ENCODE measurements at regions not wholly inside any gene's neighbourhood (a gene's known extent, or its start where the extent isn't known, plus 50 kb on each side); places are given as distances from the start of the nearest gene placed in this dataset.

GRCh38 chr2:104746299-104746698, 107.6 kb upstream of the POU3F3 start:
- Histone ChIP-seq H3K27me3 (ENCODE audit: control insufficient read depth in 3 of 3, insufficient read depth in 3 of 3, low read length in 3 of 3) (peaks cover 6 to 28% (median 13%) of the 10 kb centered on the region in 3 donors), H3K36me3 (ENCODE audit: control insufficient read depth in 3 of 3, insufficient read depth in 3 of 3, low read length in 3 of 3) (no peaks in the 10 kb centered on the region), H3K9ac (ENCODE audit: low read depth in 1 of 3, low read length in 3 of 3) (no peak overlapping the region), H3K4me3 (ENCODE audit: low read length in 3 of 3) (no peak overlapping the region), H3K4me1 (ENCODE audit: control insufficient read depth in 3 of 3, insufficient read depth in 3 of 3, low read length in 3 of 3) (no peaks in the 10 kb centered on the region), H3K9me3 (ENCODE audit: control insufficient read depth in 3 of 3, low read length in 3 of 3) (no peaks in the 10 kb centered on the region), H3K27ac (ENCODE audit: low read depth, low read length) (no peak overlapping the region)

- H3K4me1 ChIP-seq (ENCODE audit: control insufficient read depth in 3 of 3, insufficient read depth in 3 of 3, low read length in 3 of 3) = no peaks in the 10 kb centered on the region
- peaks cover 6 to 28% (median 13%) of the 10 kb centered on the region in 3 donors for H3K27me3 ChIP-seq (ENCODE audit: control insufficient read depth in 3 of 3, insufficient read depth in 3 of 3, low read length in 3 of 3)
- H3K4me3 ChIP-seq (ENCODE audit: low read length in 3 of 3) = no peak overlapping the region
- H3K9me3 ChIP-seq (ENCODE audit: control insufficient read depth in 3 of 3, low read length in 3 of 3) = no peaks in the 10 kb centered on the region
- no peak overlapping the region for H3K27ac ChIP-seq (ENCODE audit: low read depth, low read length)
- no peaks in the 10 kb centered on the region for H3K36me3 ChIP-seq (ENCODE audit: control insufficient read depth in 3 of 3, insufficient read depth in 3 of 3, low read length in 3 of 3)
- no peak overlapping the region for H3K9ac ChIP-seq (ENCODE audit: low read depth in 1 of 3, low read length in 3 of 3)
These were observed 107.1 kb upstream of the POU3F3 start for GRCh38 chr2:104746858-104747257.

GRCh38 chr2:104749856-104750460, 104.0 kb upstream of the POU3F3 start:
- Histone ChIP-seq H3K27ac (ENCODE audit: low read depth, low read length) (no peak overlapping the region), H3K36me3 (ENCODE audit: control insufficient read depth in 3 of 3, insufficient read depth in 3 of 3, low read length in 3 of 3) (no peaks in the 10 kb centered on the region), H3K9me3 (ENCODE audit: control insufficient read depth in 3 of 3, low read length in 3 of 3) (no peaks in the 10 kb centered on the region), H3K27me3 (ENCODE audit: control insufficient read depth in 3 of 3, insufficient read depth in 3 of 3, low read length in 3 of 3) (peaks cover 6 to 23% (median 16%) of the 10 kb centered on the region in 3 donors), H3K4me1 (ENCODE audit: control insufficient read depth in 3 of 3, insufficient read depth in 3 of 3, low read length in 3 of 3) (peaks cover 0 to 3% (median 0%) of the 10 kb centered on the region in 3 donors), H3K4me3 (ENCODE audit: low read length in 3 of 3) (no peak overlapping the region), H3K9ac (ENCODE audit: low read depth in 1 of 3, low read length in 3 of 3) (no peak overlapping the region)

- H3K36me3 ChIP-seq (ENCODE audit: control insufficient read depth in 3 of 3, insufficient read depth in 3 of 3, low read length in 3 of 3) = no peaks in the 10 kb centered on the region
- H3K9me3 ChIP-seq (ENCODE audit: control insufficient read depth in 3 of 3, low read length in 3 of 3) = no peaks in the 10 kb centered on the region
- H3K9ac ChIP-seq (ENCODE audit: low read depth in 1 of 3, low read length in 3 of 3) = no peak overlapping the region
- no peak overlapping the region for H3K4me3 ChIP-seq (ENCODE audit: low read length in 3 of 3)
- H3K4me1 ChIP-seq (ENCODE audit: control insufficient read depth in 3 of 3, insufficient read depth in 3 of 3, low read length in 3 of 3) = peaks cover 0 to 8% (median 0%) of the 10 kb centered on the region in 3 donors
- H3K27me3 ChIP-seq (ENCODE audit: control insufficient read depth in 3 of 3, insufficient read depth in 3 of 3, low read length in 3 of 3) = peaks cover 0 to 15% (median 4%) of the 10 kb centered on the region in 3 donors
- no peak overlapping the region for H3K27ac ChIP-seq (ENCODE audit: low read depth, low read length)
These were observed 101.4 kb upstream of the POU3F3 start for GRCh38 chr2:104752504-104752903.

- no peak overlapping the region for H3K27ac ChIP-seq (ENCODE audit: low read depth, low read length)
- no peaks in the 10 kb centered on the region for H3K9me3 ChIP-seq (ENCODE audit: control insufficient read depth in 3 of 3, low read length in 3 of 3)
- no peaks in the 10 kb centered on the region for H3K36me3 ChIP-seq (ENCODE audit: control insufficient read depth in 3 of 3, insufficient read depth in 3 of 3, low read length in 3 of 3)
- H3K4me3 ChIP-seq (ENCODE audit: low read length in 3 of 3) = peak overlapping the region in 2 of 3 donors; percentile 35 to 40
- H3K9ac ChIP-seq (ENCODE audit: low read depth in 1 of 3, low read length in 3 of 3) = peak overlapping the region in 1 of 3 donors; percentile 57
- peaks cover 0 to 8% (median 0%) of the 10 kb centered on the region in 3 donors for H3K4me1 ChIP-seq (ENCODE audit: control insufficient read depth in 3 of 3, insufficient read depth in 3 of 3, low read length in 3 of 3)
- peaks cover 0 to 9% (median 4%) of the 10 kb centered on the region in 3 donors for H3K27me3 ChIP-seq (ENCODE audit: control insufficient read depth in 3 of 3, insufficient read depth in 3 of 3, low read length in 3 of 3)
These were observed 98.7 kb upstream of the POU3F3 start for GRCh38 chr2:104755026-104755878.

- Histone ChIP-seq H3K9me3 (ENCODE audit: control insufficient read depth in 3 of 3, low read length in 3 of 3) (no peaks in the 10 kb centered on the region), H3K36me3 (ENCODE audit: control insufficient read depth in 3 of 3, insufficient read depth in 3 of 3, low read length in 3 of 3) (no peaks in the 10 kb centered on the region), H3K27me3 (ENCODE audit: control insufficient read depth in 3 of 3, insufficient read depth in 3 of 3, low read length in 3 of 3) (peaks cover 0 to 9% (median 4%) of the 10 kb centered on the region in 3 donors), H3K27ac (ENCODE audit: low read depth, low read length) (no peak overlapping the region), H3K4me1 (ENCODE audit: control insufficient read depth in 3 of 3, insufficient read depth in 3 of 3, low read length in 3 of 3) (peaks cover 0 to 8% (median 0%) of the 10 kb centered on the region in 3 donors), H3K9ac (ENCODE audit: low read depth in 1 of 3, low read length in 3 of 3) (no peak overlapping the region), H3K4me3 (ENCODE audit: low read length in 3 of 3) (no peak overlapping the region)
These were observed 97.8 kb upstream of the POU3F3 start for GRCh38 chr2:104756118-104756517.

- Histone ChIP-seq H3K4me1 (ENCODE audit: control insufficient read depth in 3 of 3, insufficient read depth in 3 of 3, low read length in 3 of 3) (peaks cover 0 to 8% (median 0%) of the 10 kb centered on the region in 3 donors), H3K27me3 (ENCODE audit: control insufficient read depth in 3 of 3, insufficient read depth in 3 of 3, low read length in 3 of 3) (peaks cover 0 to 9% (median 4%) of the 10 kb centered on the region in 3 donors), H3K4me3 (ENCODE audit: low read length in 3 of 3) (no peak overlapping the region)
These were observed 96.9 kb upstream of the POU3F3 start for GRCh38 chr2:104757056-104757455.

GRCh38 chr2:104758199-104758620, 95.7 kb upstream of the POU3F3 start:
- Histone ChIP-seq H3K27ac (ENCODE audit: low read depth, low read length) (no peak overlapping the region), H3K27me3 (ENCODE audit: control insufficient read depth in 3 of 3, insufficient read depth in 3 of 3, low read length in 3 of 3) (peaks cover 0 to 9% (median 4%) of the 10 kb centered on the region in 3 donors), H3K9me3 (ENCODE audit: control insufficient read depth in 3 of 3, low read length in 3 of 3) (no peaks in the 10 kb centered on the region)

More at GRCh38 chr2:104757056-104757455, 96.9 kb upstream of the POU3F3 start:
- Histone ChIP-seq H3K9me3 (ENCODE audit: control insufficient read depth in 3 of 3, low read length in 3 of 3) (no peaks in the 10 kb centered on the region), H3K9ac (ENCODE audit: low read depth in 1 of 3, low read length in 3 of 3) (no peak overlapping the region), H3K36me3 (ENCODE audit: control insufficient read depth in 3 of 3, insufficient read depth in 3 of 3, low read length in 3 of 3) (no peaks in the 10 kb centered on the region), H3K27ac (ENCODE audit: low read depth, low read length) (no peak overlapping the region)

GRCh38 chr2:104762031-104762430, 91.9 kb upstream of the POU3F3 start:
- H3K4me1 ChIP-seq (ENCODE audit: control insufficient read depth in 3 of 3, insufficient read depth in 3 of 3, low read length in 3 of 3) = no peaks in the 10 kb centered on the region
- no peak overlapping the region for H3K4me3 ChIP-seq (ENCODE audit: low read length in 3 of 3)
- no peaks in the 10 kb centered on the region for H3K9me3 ChIP-seq (ENCODE audit: control insufficient read depth in 3 of 3, low read length in 3 of 3)
- H3K27me3 ChIP-seq (ENCODE audit: control insufficient read depth in 3 of 3, insufficient read depth in 3 of 3, low read length in 3 of 3) = peaks cover 0 to 8% (median 0%) of the 10 kb centered on the region in 3 donors
- H3K27ac ChIP-seq (ENCODE audit: low read depth, low read length) = no peak overlapping the region
- H3K9ac ChIP-seq (ENCODE audit: low read depth in 1 of 3, low read length in 3 of 3) = no peak overlapping the region
- no peaks in the 10 kb centered on the region for H3K36me3 ChIP-seq (ENCODE audit: control insufficient read depth in 3 of 3, insufficient read depth in 3 of 3, low read length in 3 of 3)

More at GRCh38 chr2:104758199-104758620, 95.7 kb upstream of the POU3F3 start:
- Histone ChIP-seq H3K9ac (ENCODE audit: low read depth in 1 of 3, low read length in 3 of 3) (no peak overlapping the region), H3K4me3 (ENCODE audit: low read length in 3 of 3) (no peak overlapping the region), H3K4me1 (ENCODE audit: control insufficient read depth in 3 of 3, insufficient read depth in 3 of 3, low read length in 3 of 3) (peaks cover 0 to 8% (median 0%) of the 10 kb centered on the region in 3 donors), H3K36me3 (ENCODE audit: control insufficient read depth in 3 of 3, insufficient read depth in 3 of 3, low read length in 3 of 3) (no peaks in the 10 kb centered on the region)

- Histone ChIP-seq H3K9ac (ENCODE audit: low read depth in 1 of 3, low read length in 3 of 3) (no peak overlapping the region), H3K27me3 (ENCODE audit: control insufficient read depth in 3 of 3, insufficient read depth in 3 of 3, low read length in 3 of 3) (peaks cover 0 to 4% (median 0%) of the 10 kb centered on the region in 3 donors), H3K4me1 (ENCODE audit: control insufficient read depth in 3 of 3, insufficient read depth in 3 of 3, low read length in 3 of 3) (no peaks in the 10 kb centered on the region), H3K4me3 (ENCODE audit: low read length in 3 of 3) (no peak overlapping the region), H3K27ac (ENCODE audit: low read depth, low read length) (no peak overlapping the region), H3K36me3 (ENCODE audit: control insufficient read depth in 3 of 3, insufficient read depth in 3 of 3, low read length in 3 of 3) (no peaks in the 10 kb centered on the region), H3K9me3 (ENCODE audit: control insufficient read depth in 3 of 3, low read length in 3 of 3) (peaks cover 0 to 2% (median 0%) of the 10 kb centered on the region in 3 donors)
These were observed 87.2 kb upstream of the POU3F3 start for GRCh38 chr2:104766683-104767082.

All from skeletal muscle tissue (tissue), 3 donors.